ENCODE measurements at regions not wholly inside any gene's neighbourhood (a gene's known extent, or its start where the extent isn't known, plus 50 kb on each side); places are given as distances from the start of the nearest gene placed in this dataset.

DNA sequence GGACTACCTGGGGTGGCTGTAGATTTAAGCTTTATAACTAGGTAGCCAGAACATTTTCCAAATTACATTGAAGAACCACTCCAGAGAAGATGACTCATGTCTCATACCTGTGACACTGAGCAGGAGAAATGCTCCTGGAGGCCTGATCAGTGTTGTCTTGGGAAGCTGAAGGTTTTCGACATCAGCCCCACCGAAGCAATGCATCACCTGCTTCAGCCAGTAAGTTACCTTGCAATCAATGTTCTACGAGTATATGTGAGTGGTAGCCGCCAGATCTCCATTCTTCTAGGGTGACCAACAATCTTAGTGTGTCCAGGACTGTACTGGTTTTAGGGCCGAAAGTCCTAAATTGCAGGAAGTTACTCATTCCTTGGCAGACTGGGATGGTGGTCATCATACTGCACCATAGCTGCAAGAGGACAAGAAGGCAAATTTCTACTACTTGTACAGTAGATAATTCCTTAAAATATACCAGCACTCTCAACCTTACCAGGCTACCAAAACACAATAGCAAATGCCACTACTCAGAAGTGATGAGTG lies 109.3 kb upstream of the LINC00305 start:
- Mint-ChIP-seq H3K27me3 (no peaks in the 10 kb centered on the region), H3K9me3 (peaks cover 2% of the 10 kb centered on the region), H3K4me3 (no peak overlapping the region)

DNA sequence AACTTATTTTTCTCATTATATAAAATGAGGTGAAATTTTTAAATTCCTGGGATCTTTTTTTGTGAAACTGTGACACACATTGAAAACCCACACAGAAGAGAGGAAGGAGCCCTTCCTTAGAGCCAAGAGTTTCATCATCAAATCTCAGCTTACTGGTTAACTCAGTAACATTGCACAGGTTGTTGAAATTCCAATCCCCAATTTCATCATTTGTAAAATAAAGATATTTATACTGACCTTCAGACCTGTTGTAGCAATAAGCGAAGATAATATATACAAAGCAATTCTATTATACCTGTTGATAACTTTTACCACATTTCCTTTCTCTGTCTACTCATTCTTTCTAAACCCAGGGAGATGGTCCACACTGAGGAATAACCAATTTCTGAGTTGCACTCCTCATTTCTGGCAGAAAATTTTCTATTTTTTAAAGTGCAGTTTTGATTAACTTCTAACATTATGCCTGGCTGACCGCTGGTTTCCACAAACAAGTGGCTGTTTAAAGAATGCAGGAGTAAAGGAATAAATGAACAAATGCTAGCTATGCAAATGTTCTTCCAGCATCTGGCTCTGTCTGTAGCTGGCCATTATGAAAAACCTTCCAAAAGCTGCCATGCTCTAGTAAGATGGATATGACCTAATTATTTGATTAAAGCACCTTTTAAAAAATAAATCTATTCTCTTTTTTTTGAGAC lies 105.7 kb upstream of the LINC00305 start:
- Mint-ChIP-seq H3K4me1 (no peaks in the 10 kb centered on the region), H3K4me3 (no peak overlapping the region), H3K36me3 (no peaks in the 10 kb centered on the region), H3K27me3 (no peaks in the 10 kb centered on the region), H3K27ac (no peak overlapping the region), H3K9me3 (peaks cover 2% of the 10 kb centered on the region)
- DNase-seq = no peak

More for the DNA sequence above, 109.3 kb upstream of the LINC00305 start:
- no peak for DNase-seq
- Mint-ChIP-seq H3K4me1 (no peaks in the 10 kb centered on the region), H3K27ac (no peak overlapping the region), H3K36me3 (no peaks in the 10 kb centered on the region)

DNA sequence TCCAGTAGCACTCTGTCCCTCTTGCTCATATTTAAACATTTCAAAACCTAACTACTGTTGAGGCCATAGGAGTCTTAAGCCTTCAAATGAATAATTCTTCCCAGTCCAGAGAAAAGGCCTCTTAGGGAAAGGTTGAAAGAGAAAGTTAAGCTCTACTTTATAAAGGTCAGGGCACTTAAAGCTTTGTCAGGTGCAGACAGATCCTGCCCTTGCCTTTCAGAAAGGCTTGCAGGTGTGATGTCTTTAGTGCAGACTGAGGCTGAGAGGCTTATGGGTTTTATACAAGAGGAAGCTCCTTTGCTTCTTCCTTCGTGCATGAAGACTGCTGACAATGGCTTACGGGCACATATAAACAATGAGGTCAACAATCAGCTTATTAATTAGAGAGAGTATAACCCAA lies 105.0 kb upstream of the LINC00305 start:
- Mint-ChIP-seq H3K27me3 (no peaks in the 10 kb centered on the region), H3K36me3 (no peaks in the 10 kb centered on the region), H3K4me3 (no peak overlapping the region), H3K9me3 (peaks cover 2% of the 10 kb centered on the region), H3K4me1 (no peaks in the 10 kb centered on the region), H3K27ac (no peak overlapping the region)
- DNase-seq = no peak

DNA sequence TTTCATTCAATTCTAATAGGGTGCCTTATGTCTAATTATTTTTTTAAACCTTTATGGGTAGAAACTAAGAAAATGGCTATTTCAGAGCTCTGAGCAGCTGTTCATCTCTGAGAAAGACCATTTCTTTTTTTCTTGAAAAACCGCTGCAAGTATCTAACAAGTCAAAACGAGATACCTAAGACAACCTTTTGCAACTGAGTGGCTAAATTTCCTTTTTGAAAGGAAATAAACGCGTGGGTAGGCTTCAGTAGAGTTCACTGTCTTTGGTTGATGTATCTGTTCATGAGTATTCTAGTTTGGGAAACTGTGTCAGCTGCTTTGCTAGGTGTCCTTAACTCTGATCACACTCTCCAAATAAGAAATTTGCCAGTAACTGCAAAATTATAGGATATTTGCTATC lies 104.3 kb upstream of the LINC00305 start:
- no peak overlapping the region for H3K27ac Mint-ChIP-seq
- no peak for DNase-seq
- H3K9me3 Mint-ChIP-seq = peaks cover 2% of the 10 kb centered on the region
- H3K27me3 Mint-ChIP-seq = no peaks in the 10 kb centered on the region
- H3K36me3 Mint-ChIP-seq = no peaks in the 10 kb centered on the region
- H3K4me3 Mint-ChIP-seq = no peak overlapping the region
- H3K4me1 Mint-ChIP-seq = no peaks in the 10 kb centered on the region

DNA sequence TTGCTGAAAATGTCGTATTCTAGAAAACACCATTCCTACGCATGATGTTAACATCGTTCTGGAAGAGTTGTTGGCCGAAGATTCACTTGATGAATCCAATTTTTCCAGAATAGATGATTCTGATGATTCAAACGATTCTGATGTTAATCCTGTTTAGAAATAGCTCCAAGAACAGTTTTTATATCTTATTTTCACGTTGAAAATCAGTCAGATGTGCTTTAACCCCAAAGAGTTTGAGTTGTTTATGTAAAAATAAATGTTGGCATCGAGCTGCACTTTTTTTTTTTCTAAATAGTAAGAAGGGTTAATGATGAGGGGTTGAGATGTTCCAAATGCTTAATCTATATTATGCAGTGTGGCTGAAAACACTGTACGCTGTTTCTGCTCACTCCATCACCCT lies 99.9 kb upstream of the LINC00305 start:
- H3K4me3 Mint-ChIP-seq = no peak overlapping the region
- H3K4me1 Mint-ChIP-seq = no peaks in the 10 kb centered on the region
- H3K27me3 Mint-ChIP-seq = no peaks in the 10 kb centered on the region
- H3K9me3 Mint-ChIP-seq = no peaks in the 10 kb centered on the region
- no peaks in the 10 kb centered on the region for H3K36me3 Mint-ChIP-seq
- no peak overlapping the region for H3K27ac Mint-ChIP-seq
- DNase-seq = no peak

DNA sequence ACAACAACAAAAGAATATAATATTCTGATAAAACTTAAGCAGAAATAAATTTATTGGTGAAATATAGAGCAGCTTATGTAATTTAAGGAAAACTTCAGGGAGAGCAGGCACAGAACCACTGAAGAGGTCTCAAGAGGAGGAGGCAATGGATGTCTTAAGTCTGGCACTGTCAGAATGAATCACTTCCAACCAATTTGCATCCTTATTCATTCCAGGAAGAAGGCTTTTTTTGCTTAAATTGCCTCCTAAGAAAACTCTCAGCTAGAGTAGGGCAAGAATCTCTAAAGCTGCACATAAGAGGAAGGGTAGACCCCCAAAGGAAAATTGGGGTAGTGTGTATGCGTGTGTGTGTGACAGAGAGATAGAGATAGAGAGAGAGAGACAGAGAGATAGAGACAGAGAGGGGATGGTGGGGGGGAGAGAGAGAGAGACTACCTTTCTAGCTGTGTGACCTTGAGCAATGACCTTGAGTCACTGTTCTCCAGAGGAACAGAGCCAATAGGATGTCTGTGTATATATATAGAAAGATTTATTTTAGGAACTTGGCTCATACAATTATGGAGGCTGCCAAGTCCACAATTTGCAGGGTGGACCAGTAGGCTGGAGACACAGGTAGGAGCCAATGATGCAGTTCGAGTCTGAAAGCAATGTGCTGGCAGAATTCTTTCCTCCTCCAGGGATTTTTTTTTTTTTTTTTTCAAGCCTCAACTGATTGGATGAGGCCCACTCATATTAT lies 96.4 kb upstream of the LINC00305 start:
- no peak for DNase-seq
- Mint-ChIP-seq H3K4me3 (no peak overlapping the region), H3K27me3 (no peaks in the 10 kb centered on the region), H3K4me1 (no peaks in the 10 kb centered on the region), H3K9me3 (no peaks in the 10 kb centered on the region), H3K27ac (no peak overlapping the region), H3K36me3 (no peaks in the 10 kb centered on the region)

DNA sequence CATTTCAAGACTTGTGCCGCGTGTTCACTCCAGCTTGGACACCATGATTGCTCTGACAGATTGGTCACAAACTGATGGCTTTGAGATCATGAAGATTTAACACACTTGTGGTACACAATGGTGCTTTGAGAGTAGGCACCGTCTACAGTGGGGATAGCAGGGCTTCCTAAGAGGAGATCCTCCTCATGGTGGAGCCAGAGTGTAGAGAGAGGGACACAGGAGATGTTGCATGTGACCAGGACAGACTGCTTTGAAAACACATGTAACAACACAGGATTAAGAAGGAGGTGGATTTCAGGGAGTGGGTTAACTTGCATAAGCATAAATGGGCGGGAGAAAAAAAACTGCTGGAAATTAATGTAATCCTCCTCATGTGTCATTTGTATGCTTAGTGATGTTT lies 95.7 kb upstream of the LINC00305 start:
- no peak for DNase-seq
- Mint-ChIP-seq H3K4me1 (no peaks in the 10 kb centered on the region), H3K27ac (no peak overlapping the region), H3K4me3 (no peak overlapping the region), H3K36me3 (no peaks in the 10 kb centered on the region), H3K27me3 (no peaks in the 10 kb centered on the region), H3K9me3 (no peaks in the 10 kb centered on the region)

DNA sequence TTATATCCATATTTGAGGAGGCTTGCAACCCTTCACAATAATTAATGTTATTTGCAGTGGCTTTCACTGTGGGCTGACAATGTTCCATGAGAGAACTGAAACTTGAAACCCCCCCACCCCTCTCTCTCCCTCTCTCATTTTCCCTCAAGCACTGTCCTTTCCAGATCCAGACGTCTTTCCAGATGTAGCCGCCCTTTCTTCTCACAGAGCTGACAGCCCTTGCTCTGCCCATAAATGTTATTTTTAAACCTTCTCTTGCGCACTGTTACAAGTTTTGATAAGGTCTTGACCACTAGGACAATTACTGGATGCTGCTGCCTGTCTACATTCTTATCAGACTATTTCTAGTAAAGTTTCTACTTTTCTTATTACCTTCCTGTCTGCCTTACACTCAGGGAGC lies 91.4 kb upstream of the LINC00305 start:
- Mint-ChIP-seq H3K4me1 (no peaks in the 10 kb centered on the region), H3K27me3 (no peaks in the 10 kb centered on the region), H3K4me3 (no peak overlapping the region), H3K9me3 (no peaks in the 10 kb centered on the region), H3K36me3 (no peaks in the 10 kb centered on the region), H3K27ac (no peak overlapping the region)
- no peak for DNase-seq

DNA sequence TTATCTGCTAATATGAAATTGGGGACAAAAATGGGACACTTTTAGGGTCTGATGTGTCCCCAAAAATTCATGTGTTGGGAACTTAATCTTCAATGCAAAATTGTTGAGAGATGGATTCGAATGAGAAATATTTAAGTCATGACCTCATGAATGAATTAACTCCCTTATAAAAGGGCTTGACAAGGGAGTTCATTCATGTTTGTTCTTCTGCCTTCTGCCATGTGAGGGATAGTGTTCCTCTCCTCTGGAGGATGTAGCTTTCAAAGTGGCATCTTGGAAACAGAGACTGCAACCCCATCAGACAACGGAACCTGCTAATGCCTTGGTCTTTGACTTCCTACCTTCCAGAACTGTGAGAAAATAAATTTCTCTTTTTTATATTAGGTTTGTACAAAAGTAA lies 89.2 kb upstream of the LINC00305 start:
- Mint-ChIP-seq H3K27ac (no peak overlapping the region), H3K36me3 (no peaks in the 10 kb centered on the region), H3K9me3 (no peaks in the 10 kb centered on the region), H3K4me3 (no peak overlapping the region), H3K4me1 (no peaks in the 10 kb centered on the region), H3K27me3 (no peaks in the 10 kb centered on the region)
- no peak for DNase-seq

DNA sequence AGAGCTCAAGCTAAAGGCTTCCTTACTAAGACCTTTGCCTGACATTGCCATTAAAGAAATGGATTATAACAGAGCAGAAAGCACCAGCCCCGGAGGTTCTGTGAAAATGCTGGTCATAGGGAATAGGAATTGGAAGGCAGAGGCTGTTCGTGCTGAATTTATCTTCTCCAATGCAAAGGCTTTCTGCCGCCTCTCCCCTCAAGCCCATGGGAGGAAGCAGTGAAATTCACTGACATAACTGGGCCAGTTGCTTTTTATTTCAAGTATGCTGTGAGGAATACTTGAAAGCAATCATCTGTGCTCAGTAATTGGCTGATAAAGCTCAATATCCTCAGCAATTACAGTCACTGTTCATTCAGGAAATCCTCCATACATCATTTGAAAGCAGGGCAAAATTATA lies 85.4 kb upstream of the LINC00305 start:
- Mint-ChIP-seq H3K27me3 (no peaks in the 10 kb centered on the region), H3K27ac (no peak overlapping the region), H3K36me3 (no peaks in the 10 kb centered on the region), H3K4me1 (no peaks in the 10 kb centered on the region), H3K9me3 (peaks cover 3% of the 10 kb centered on the region), H3K4me3 (no peak overlapping the region)
- no peak for DNase-seq

DNA sequence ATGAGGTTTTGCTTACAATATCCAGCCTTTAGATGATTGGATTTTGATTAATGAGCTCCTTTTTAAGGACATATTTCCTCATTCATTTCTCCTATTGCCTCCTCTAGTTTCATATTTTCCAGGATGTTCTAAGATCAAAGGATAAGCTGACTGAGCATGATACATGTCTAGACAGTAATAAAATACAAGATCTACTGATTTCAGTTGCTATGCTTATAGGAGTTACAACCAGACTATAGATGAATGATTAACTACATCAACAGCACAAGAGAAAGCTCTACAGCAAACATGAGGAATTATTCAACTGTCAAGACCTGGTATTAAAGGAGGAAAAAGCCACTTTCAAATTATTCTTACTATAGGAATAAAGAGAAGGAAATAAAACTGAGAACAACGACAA lies 85.0 kb upstream of the LINC00305 start:
- no peak overlapping the region for H3K27ac Mint-ChIP-seq
- peaks cover 3% of the 10 kb centered on the region for H3K9me3 Mint-ChIP-seq
- H3K4me1 Mint-ChIP-seq = no peaks in the 10 kb centered on the region
- H3K27me3 Mint-ChIP-seq = no peaks in the 10 kb centered on the region
- no peaks in the 10 kb centered on the region for H3K36me3 Mint-ChIP-seq
- H3K4me3 Mint-ChIP-seq = no peak overlapping the region
- DNase-seq = no peak

DNA sequence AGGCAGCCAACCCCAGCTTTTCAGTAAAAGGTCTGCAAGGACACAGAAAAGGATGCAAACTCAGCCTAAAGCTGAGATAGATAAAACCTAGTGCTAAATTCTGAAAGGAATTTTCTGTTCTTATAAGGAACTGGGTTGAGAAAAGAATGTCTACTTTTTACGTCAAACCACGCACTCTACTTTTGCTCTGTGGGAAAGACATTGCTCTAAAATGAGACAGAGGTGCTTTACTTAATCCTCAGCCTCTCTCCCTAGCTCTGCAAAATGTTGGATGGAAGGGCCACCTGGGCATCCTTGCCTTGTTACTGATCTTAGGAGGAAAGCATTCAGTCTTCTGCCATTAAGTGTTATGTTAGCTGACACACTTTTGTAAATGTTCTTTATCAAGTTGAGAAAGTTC lies 72.1 kb upstream of the LINC00305 start:
- Mint-ChIP-seq H3K36me3 (no peaks in the 10 kb centered on the region), H3K27me3 (no peaks in the 10 kb centered on the region), H3K27ac (no peak overlapping the region), H3K4me3 (no peak overlapping the region), H3K4me1 (no peaks in the 10 kb centered on the region), H3K9me3 (no peaks in the 10 kb centered on the region)
- DNase-seq = no peak

DNA sequence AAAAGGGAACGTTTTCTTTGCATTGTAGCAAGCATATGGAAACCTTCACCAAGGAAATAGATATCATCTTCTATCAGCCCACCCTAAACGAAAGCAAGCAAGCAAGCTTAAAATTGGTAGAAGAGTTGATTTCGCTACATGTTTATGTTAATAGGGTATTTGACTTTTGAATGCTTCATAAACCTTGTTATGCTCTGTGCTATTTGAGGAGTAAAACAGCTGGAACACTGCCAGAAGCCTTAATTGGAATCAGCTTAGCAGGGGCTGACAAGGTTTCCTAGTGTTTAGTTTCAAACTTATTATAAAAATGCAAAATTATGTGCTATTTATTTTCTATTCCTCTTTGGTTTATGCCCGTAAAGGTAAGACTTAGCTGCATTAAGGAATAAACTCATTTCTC lies 70.6 kb upstream of the LINC00305 start:
- no peak for DNase-seq
- no peaks in the 10 kb centered on the region for H3K27me3 Mint-ChIP-seq
- no peaks in the 10 kb centered on the region for H3K36me3 Mint-ChIP-seq
- no peaks in the 10 kb centered on the region for H3K4me1 Mint-ChIP-seq
- no peak overlapping the region for H3K27ac Mint-ChIP-seq
- no peaks in the 10 kb centered on the region for H3K9me3 Mint-ChIP-seq
- H3K4me3 Mint-ChIP-seq = no peak overlapping the region

DNA sequence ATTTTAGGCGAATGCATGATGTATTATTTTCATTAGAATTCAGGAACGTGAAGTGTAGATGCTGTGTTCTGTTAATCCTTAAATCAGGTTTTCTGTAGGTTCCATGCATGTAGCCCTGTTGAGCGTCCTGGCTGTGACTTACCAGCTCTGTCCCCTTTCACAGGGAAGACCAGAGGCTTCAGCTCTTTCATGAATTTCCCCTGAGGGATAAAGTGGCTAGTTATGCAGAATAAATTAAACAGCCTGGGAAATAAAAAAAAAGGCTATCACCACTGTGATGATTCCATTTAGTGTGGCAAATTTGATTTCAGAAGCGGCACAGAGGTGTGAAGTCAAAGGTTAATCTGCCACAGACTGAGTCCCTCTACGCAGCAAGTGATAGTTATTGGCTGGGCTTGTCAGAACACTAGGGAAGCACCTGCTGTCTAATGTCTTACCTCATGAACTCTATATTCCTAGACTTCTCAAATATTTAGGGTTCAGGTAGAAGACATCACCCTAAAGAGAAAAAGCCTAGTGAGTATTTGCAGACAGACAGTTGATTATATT lies 61.6 kb upstream of the LINC00305 start:
- Mint-ChIP-seq H3K4me3 (no peak overlapping the region), H3K36me3 (no peaks in the 10 kb centered on the region), H3K4me1 (peaks cover 10% of the 10 kb centered on the region), H3K27ac (no peak overlapping the region), H3K9me3 (no peaks in the 10 kb centered on the region), H3K27me3 (peaks cover 5% of the 10 kb centered on the region)
- no peak for DNase-seq

DNA sequence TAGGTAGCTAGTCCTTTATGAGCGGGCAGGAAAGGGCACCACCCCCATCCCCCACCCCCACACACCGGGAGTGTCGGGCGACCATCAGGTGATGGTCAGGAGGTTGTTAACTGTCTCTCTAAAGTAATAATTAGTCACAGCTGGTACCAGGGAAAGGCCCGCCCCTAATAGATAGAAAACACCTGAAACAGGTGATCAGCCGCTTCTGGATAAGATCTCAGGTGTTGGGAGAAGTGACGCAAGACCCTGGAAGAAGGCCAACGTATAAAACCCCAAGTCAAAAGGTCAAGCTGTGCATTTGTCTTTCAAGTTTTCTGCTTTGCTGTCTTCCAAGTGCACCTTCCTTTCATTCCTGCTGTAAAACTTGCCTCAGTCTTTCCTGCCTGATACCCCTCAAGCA lies 59.6 kb upstream of the LINC00305 start:
- Mint-ChIP-seq H3K9me3 (no peaks in the 10 kb centered on the region), H3K36me3 (no peaks in the 10 kb centered on the region), H3K4me3 (no peak overlapping the region), H3K4me1 (peaks cover 10% of the 10 kb centered on the region), H3K27me3 (peaks cover 9% of the 10 kb centered on the region), H3K27ac (no peak overlapping the region)
- no peak for DNase-seq

DNA sequence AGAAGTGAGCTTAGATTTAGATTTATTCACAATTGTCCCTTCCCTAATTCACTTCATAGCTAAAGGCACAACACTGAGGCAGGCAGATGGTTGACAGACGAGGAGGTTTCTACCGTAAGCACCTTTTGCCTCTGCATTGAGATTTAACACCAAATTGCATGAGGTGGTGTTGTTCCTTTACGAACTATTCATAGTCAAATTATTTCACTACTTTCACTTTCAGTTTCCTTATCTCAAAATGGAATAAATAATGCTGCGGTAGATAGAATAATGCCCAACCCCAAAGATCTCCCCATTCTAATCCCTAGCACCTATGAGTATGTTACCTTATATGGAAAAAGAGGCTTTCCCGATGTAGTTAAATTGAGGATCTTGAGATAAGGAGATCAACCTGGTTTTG lies 58.9 kb upstream of the LINC00305 start:
- H3K9me3 Mint-ChIP-seq = no peaks in the 10 kb centered on the region
- DNase-seq = no peak
- H3K27ac Mint-ChIP-seq = no peak overlapping the region
- H3K27me3 Mint-ChIP-seq = peaks cover 9% of the 10 kb centered on the region
- peaks cover 12% of the 10 kb centered on the region for H3K4me1 Mint-ChIP-seq
- no peaks in the 10 kb centered on the region for H3K36me3 Mint-ChIP-seq
- peak overlapping the region; percentile 30 for H3K4me3 Mint-ChIP-seq
